ENCODE measurements at regions not wholly inside any gene's neighbourhood (a gene's known extent, or its start where the extent isn't known, plus 50 kb on each side); places are given as distances from the start of the nearest gene placed in this dataset.
"Not testable (repeated sequence)": the region's sequence is repeated elsewhere in the genome, so short reads cannot be mapped to it uniquely, and the experiment has no call there.

DNA sequence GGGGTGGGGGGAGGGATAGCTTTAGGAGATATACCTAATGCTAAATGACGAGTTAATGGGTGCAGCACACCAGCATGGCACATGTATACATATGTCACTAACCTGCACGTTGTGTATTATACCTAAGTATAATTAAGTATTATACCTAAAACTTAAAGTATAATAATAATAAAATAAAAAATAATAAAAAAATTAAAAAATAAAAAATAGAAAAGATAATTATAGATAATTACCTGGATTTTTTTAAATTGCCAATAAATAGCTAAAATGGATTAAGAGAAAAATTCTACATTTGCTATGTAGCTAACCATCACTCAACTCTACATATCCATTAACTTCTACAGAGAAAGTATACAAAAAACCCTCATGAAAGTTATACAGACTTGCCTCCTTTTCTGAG lies 747.3 kb downstream of the LRRIQ3 start:
- not testable (repeated sequence) for DNase-seq

GRCh38 chr1:73411479-73411878 lies 786.5 kb downstream of the LRRIQ3 start:
- no peak for DNase-seq

- DNase-seq: no peak
These were observed 796.3 kb downstream of the LRRIQ3 start for GRCh38 chr1:73401666-73402065.

GRCh38 chr1:73382966-73383365 lies 815.0 kb downstream of the LRRIQ3 start:
- DNase-seq: no peak

- no peak for DNase-seq
These were observed 831.1 kb downstream of the LRRIQ3 start for GRCh38 chr1:73366734-73367413.

DNA sequence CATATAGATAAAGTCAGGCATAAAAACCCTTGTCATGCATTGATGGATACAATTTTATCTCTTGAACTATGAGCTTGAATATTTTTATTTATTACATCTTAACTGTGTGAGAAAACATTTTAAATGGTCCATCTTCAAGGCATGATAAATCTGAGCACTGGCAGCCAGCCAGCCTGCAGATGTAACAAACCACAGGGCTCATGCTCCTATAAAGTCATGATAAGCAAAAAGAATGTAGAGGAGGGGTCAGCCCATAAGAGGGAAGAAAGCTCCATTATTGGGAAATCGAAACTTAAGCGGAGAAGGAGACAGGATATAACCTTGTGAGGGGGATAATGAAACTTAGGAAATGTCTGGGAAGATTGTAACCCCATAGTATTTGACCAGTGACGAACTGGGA lies 839.0 kb downstream of the LRRIQ3 start:
- no peak for DNase-seq

DNA sequence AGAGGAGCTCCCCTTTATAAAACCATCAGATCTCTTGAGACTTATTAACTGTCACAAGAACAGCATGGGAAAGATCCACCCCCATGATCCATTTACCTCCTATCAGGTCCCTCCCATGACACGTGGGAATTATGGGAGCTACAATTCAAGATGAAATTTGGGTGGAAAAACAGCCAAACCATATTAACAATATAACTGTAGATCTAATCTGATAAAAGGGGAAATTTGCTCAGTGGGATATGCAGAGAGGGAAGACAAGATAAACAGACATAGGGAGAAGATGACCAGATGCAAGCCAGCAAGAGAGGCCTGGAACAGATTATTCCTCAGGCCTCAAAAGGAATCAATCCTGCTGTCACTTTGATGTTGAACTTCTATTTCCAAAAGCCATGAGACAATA lies 841.5 kb downstream of the LRRIQ3 start:
- DNase-seq: no peak

DNA sequence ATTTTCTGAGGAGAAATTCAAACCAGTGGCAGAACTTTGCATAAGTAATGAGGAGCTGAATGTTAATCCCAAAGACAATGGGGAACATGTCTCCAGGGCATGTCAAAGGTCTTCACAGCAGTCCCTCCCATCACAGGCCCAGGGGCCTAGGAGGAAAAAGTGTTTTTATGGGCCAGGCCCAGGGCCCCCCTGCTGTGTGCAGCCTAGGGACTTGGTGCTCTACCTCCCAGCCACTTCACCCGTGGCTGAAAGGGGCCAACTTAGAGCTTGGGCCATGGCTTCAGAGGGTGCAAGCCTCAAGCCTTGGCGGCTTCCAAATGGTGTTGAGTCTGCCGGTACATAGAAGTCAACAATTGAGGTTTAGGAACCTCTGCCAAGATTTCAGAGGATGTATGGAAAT lies 854.0 kb downstream of the LRRIQ3 start:
- DNase-seq: no peak

DNA sequence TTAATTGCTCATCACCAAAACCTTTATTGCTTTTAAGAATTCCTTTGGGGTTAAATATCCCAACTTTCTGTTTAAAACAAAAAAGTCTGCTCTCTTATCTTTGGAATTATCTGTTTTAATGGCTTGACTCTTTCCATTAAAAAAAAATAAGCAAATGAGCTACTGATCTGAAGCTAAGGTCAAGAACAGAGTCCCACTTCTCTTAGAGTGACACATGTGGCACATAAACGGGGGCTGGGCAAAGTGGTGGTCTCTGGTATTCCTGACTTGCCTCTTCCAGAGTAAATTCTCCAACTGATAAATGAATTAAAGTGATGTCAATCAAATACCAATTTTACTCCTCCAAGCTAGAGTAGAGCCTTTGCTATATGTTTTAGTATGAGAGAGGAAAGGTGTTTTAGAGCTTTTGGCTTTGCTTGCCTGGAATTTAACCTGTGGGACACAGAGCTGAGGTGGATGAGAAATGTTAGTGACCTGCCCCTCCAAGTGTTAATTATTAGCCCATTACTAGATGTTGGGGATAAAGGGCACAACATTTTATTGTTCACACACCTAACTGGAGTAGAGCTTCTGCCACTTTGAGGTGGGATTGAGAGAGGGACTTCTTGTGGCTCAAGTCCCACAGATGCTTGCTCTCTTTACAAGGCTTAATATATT lies 864.0 kb downstream of the LRRIQ3 start:
- DNase-seq: no peak

DNA sequence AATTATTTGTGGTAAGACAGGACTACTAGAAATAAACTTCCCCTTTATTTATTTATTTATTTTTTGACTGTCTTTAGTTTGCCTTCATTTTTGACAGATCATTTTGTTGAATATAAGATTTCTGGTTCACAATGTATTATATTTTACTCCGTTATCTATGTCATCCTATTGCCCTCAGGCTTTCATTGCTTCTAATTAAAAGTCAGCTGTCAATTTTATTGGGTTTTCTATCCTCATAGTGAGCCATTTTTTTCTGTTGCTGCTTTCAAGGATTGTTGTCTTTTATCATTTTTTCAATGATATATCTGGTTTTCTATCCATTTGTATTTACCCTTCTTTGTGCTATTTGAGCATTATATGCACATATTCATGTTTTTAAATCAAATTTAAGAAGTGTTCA lies 866.2 kb downstream of the LRRIQ3 start:
- no peak for DNase-seq

DNA sequence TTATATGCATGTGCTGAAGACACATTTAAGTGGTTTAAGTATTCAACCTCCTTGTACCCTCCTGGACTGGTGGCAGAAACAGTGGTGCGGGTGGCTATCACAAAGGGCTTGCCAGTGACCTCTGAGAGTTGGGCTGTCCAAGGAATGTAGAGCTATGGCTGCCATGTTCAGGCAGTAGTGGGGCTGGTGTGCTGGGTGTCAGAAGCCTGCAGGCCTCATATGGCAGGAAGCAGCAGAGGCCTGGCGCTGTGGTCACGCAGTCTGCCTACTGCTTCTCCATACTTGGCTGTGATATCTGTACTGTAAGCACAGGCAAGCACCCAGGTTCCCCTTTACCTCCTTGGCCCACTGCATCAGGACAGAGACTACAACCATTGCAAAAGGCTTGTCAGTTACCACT lies 870.0 kb downstream of the LRRIQ3 start:
- no peak for DNase-seq

GRCh38 chr1:73327180-73327793 lies 870.7 kb downstream of the LRRIQ3 start:
- no peak for DNase-seq

GRCh38 chr1:73326663-73327062 lies 871.3 kb downstream of the LRRIQ3 start:
- no peak for DNase-seq

GRCh38 chr1:73310797-73311381 lies 887.1 kb downstream of the LRRIQ3 start:
- DNase-seq: no peak

GRCh38 chr1:73306899-73307555 lies 890.9 kb downstream of the LRRIQ3 start:
- no peak for DNase-seq

DNA sequence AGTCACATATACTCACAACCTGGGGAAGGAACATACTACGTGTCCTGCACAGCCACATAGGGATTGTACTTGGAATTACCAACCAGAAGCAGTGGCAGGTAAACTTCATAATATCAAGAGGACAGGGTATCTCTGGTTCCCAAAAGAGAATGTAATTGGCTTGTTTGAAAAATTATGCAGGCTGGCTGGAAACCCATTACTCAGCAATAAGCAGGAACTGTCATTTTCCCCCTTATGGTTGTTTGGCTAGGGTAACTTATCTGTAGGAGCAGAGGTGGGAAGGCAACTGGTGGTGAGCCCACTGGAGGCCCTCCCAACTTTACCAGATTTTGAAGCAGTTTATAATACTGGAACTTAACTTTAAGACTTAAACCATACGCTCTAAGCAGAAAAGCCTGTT lies 924.1 kb downstream of the LRRIQ3 start:
- no peak for DNase-seq

DNA sequence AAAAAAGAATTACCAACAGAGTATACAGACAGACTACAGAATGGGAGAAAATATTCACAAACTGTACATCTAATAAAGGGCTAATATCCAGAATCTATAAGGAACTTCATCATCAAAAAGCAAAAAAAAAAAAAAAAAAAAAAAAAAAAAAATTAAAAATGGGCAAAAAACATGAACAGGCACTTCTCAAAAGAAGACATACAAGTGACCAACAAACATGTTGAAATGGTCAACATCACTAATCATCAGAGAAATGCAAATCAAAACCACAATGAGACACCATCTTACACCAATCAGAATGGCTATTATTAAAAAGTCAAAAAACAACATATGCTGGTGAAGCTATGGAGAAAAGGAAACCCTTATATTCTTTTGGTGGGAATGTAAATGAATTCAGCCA lies 952.8 kb downstream of the LRRIQ3 start:
- not testable (repeated sequence) for DNase-seq

GRCh38 chr1:73218995-73219546 lies 936.7 kb upstream of the NEGR1 start:
- no peak for DNase-seq

DNA sequence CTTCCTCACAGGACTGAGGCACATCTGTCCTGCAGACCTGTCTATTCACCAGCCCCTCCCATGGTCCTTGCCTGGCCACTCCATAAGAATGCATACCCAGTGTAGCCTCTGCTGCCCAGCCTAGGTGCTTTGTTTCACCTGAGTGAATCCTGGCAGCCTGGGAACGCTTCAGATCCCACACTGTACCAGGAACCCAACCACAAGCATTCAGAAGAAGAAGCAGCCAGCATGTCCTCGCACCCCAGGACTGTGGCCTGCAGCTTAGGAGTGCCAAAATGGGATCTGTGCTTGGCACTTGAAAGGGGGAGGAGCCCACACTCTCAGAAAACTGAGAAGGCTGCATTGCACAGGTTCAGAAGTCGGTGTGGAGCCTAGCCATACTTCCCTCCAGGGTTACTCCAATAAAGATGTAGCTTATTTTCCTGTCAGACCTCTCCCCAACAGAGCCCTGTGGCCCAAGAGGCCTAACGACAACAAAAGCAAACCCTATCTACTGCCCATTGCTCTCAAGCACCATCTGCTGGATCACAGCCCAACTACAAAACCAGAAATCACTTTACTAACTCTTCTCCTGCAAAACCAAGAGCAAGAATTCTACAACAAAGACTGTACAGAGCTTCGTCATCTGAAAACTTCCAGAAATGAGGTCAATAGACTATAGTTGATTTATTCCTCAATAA lies 923.1 kb upstream of the NEGR1 start:
- DNase-seq: no peak

- no peak for DNase-seq
These were observed 915.6 kb upstream of the NEGR1 start for GRCh38 chr1:73197972-73198371.

DNA sequence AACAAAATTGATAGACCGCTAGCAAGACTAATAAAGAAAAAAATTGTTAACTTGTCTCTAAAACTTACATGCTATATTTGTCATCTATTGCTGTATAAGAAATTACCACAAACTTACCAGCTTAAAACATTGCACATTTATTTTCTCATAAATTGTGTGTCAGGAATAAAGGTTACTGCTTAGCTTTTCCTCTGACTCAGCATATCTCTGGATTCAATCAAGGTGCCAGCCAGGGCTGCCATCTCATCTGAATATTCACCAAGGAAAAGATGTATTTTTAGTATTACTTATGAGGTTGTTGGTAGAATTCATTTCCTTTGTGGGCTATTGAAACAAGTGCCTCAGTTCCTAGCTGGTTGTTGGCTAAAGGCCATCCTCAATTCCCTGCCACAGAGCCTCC lies 912.6 kb upstream of the NEGR1 start:
- DNase-seq: no peak

DNA sequence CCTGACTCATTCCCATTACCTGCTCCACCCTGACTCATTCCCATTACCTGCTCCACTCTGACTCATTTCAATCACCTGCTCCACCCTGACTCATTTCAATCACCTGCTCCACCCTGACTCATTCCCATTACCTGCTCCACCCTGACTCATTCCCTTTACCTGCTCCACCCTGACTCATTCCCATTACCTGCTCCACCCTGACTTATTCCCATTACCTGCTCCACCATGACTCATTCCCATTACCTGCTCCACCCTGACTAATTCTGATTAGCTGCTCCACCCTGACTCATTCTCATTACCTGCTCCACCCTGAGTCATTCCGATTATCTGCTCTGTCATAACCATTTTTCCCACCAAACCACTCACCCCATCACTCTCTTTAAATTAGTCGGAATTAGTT lies 901.2 kb upstream of the NEGR1 start:
- not testable (repeated sequence) for DNase-seq

GRCh38 chr1:73181190-73181540 lies 898.8 kb upstream of the NEGR1 start:
- no peak for DNase-seq

Measured in amniotic stem cell (primary cell).